Fibroblast of upper back skin (primary cell): ENCODE measurements at regions not wholly inside any gene's neighbourhood (a gene's known extent, or its start where the extent isn't known, plus 50 kb on each side); places are given as distances from the start of the nearest gene placed in this dataset.

Source experiments
- DNase-seq: peaks from one replicate; pipeline ENCODE4 v3.0.0-alpha.2; 2013

DNA sequence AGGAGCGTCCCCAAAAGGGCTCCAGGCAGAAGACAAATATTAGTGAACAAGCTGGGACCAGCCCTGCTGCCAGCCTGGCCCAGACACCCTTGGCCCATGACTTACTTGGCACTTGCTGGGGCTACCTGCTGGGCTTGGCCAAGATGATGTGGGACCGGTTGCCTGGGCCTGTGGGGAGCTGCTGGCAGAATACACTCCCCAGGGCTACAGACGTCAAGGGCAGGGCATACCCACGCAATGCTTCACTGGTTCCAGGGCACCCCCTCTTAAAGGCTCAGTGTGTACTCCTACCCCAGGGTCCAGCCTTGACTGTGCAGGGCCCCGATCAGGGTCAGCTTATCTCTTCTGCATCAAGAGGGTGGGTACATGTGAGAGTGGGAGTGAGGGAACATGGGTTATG, 106.5 kb upstream of the SLC2A1 start:
- DNase-seq = no peak

DNA sequence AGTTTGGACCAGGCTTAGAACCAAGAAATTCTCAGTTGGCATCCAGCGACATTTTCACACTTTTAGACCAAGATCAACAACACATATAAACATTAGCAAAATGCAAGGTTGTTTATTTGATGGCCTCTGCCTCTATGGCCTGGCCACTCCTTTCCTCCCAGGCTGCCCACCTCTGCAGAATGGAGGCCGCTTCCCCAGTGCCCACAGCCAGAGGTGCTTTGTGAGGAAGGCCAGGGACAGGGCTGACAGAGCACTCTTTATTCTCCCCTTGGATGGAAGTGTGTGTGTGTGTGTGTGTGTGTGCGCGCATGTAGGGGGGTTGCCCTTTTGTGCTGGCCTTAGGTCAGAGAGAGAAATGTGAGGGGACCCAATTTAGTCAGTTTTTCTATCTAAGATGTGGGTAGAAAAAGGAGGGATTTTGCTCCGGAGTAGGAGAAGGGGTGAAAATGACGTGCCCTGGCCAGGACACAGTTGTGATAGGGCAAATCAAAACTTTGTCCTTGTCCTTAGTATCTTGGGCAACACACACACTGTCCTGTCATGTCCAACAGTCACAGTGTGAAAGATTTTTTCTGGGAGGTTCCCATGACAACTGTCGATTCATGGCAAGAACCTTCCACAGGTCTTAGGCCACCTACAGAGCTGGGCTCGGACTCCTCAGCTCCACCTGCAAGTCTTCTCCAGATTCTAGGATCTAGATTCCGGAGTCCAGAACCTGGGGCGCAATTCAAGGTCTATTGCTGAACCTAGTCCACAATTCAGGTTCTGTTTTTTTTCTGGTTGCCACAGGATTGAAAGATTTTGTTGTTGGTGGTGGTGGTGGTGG, 104.9 kb upstream of the SLC2A1 start:
- DNase-seq = no peak

DNA sequence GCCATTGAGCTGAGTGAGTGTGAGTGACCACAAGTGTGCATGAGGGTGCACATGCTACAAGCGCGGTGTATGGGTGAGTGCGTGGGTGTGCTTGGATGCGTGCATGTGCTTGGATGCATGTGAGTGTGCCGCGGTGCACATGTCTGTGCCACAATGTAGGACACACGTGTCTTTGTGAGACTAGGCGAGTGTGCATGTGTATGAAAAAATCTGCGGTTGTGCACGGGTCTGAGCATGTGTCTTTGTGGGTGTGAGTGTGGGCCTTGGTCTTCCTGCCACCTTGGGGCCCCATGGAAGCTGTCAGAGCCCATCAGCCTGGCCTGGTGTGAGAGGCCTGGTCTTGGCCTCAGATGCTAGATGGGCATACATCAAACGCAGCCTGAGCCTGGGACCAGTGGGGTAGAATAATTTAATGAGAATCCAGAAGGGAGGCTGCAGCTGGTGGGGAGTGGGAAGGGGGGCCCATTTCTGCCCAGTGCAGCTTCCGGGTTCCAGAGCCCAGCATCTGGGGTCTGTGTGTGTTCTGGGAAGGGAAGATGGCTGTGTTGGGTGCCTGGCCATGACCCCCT, 103.9 kb upstream of the SLC2A1 start:
- no peak for DNase-seq

DNA sequence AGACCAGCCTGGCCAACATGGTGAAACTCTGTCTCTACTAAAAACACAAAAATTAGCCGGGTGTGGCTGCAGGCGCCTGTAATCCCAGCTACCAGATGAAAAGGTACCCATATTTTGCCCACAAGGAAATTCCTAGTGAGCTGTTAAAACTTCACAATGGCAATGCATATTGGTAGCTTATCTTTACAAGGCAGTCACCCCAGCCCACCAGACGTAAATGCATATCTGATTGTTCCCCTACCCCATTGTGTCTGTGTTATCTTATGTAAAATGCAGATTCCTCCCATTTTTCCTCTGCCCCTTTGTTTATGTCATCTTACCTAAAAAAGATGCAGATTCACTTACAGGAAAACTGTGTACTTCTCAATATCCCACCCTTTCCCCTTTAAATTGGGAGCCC, 103.1 kb upstream of the SLC2A1 start:
- no peak for DNase-seq

DNA sequence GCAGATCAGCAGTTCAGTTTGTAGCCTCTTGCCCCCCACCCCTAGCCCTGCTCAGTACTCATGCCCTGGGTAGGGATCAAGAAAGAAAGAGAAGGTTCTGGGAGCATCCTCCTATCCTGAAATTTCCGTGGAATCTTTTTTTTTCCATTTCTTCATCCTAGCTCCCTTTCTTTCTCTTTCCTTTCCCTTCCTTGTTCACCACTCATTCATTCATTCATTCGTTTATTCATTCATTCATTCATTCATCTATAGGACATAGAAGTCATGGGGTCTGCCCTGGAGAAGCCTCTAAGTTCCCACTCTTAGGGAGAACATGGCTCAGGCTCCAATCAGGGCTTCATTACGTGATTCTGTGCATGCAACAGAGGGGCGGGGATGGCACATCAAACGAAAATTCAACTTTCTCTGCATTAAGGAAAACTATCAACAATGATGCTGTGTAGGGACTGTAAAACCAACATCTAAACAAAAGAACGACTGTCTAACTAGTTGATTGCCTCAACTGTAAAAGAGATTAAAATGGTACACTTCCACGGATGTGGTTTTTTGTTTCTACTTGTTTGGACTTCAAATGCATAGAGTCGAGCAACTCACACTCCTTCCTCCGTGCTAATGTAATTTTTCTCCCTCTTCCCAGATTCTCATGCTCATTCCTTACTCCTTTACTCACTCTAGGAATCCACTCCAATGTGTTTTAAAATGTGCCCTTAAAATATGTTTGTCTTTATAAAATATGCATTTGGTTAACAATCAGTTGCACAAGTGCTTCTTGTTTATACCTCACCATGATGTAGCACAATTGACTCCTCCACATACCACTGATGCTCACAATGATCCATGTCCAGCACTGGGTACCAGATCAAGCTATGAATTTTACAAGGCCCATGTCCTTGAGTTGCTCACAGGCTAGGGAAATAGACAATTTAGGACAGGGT, 101.2 kb upstream of the SLC2A1 start:
- DNase-seq = peak; percentile 45

DNA sequence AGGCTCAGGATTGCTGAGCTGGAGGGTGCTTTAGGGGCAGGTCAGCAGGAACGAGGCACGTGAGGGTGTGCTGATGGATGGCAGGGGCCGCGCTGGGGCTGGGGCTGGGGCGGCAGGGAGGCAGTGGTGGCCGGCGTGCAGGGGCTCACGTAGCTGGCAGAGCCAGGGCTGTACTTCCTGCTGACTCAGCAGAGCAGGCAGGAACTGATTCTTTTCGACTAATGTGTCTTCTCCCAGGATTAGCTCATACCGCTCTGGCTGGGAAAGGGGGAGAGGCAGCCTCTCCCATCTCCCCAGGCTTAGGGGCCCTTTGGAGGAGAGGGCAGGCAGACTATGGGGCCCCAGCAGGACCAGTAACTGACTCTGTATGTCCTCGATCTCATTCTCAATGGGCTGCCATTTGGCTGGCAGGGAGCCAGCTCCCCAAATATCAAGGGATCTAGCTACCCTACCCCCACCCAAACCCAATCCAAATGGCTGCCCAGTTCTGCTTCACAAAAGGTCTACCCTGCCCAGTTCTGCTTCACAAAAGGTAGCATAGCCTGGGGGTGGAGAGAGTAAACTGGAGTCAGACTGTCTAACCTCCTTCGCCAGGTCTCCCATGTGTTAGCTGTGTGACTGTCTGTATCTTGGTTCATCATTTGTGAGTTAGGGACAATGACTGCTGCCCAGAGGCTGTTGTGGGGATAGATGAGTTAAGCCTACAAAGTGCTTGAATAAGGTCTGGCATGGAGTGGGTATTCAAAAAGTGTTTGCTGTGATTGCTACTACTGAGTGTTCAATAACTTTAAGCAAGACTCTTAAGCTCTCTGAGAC, 100.1 kb upstream of the SLC2A1 start:
- DNase-seq = peak; percentile 89

DNA sequence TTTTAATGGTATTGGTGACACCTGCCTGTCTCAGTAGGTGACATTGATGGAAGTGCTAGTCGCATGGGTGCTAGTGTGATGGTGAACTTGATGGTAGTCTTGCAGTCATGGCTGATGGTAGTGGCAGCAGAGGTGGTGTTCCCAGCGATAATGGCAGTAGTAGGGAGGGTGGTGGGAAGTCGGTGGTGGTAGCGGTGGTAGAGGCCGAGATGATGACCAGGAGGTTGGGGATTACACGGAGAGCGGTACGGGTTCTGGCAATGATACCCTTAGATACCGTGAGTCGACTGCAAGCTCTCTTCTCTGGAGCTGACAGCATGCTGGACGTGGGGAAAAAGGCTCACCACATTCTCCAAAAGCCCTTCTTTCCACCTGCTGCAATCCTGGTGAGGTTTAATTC, 99.4 kb upstream of the SLC2A1 start:
- DNase-seq = no peak

DNA sequence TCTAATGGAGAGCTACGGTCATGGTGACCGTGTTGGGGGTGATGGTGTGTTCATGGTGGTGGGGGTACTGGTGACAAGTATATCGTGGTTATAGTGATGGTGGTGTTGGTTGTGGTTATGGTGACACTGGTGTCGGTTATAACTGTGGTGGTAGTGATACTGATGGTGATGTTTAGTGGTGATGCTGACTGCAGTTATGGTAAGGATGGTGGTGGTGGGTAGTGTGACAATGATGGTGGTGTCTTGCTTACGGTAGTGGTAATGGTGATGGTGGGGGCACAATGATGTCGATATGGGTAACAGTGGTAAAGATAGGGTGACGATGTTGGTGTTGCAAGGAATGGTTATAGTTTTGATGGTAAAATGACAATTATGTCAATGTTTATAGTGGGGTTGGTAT, 98.9 kb upstream of the SLC2A1 start:
- no peak for DNase-seq

DNA sequence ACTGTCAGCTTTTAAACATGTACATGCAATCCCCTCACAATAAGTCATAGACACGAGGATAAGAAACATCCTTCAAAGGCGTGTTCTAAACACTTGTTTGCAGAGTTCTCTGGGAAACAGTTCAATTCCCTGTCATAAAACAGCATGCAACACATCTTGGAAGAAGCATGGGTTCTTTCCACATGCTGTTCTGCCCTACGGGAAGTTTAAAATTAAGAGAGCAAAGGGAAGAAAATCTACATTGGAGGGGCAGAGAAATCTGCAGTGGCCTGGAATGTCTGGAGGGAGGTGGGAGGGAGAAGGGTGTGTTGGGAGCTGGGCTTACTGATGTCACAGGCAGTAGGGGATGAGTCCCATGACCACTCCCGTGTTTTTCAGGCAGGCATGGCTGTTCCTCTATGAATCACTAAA, 98.3 kb upstream of the SLC2A1 start:
- peak; percentile 55 for DNase-seq

DNA sequence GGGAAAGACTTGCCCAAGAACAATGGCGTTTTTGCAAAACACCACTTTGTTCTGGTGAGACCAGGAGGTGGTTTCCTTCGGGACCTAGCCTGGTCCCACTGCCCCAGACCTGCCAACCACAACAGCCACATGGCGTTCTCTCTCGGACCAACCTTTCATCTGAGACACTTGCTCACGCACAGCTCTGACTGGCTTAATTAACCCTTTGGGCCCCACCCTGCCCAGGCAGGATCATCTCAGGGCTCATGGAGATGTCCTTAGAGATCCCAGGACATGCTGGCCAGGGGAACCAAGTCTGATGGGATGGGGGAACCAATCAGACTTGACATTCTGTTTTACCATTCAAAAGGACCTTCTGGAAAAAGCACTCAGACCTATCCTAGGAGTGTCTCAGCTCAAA, 97.8 kb upstream of the SLC2A1 start:
- DNase-seq = no peak

DNA sequence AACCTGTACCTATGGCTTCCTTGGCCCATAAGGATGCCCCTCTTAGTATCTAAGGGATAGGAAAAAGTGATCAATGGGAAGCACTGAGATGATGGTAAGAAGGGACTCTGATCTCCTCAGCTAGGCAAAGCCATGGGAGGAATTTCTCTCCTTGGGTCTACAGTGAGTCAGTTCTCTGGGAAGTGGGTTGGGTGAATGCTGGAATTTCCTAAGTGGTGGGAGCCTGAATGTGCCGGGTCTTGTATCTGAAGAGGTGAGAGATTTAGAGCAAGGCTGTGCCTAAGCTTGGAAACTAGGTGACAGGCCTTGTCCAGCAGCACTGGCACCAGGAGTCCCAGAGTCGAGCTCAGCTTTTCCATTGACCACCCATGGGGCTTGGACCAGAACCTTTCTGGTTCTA, 96.3 kb upstream of the SLC2A1 start:
- DNase-seq = peak; percentile 68

DNA sequence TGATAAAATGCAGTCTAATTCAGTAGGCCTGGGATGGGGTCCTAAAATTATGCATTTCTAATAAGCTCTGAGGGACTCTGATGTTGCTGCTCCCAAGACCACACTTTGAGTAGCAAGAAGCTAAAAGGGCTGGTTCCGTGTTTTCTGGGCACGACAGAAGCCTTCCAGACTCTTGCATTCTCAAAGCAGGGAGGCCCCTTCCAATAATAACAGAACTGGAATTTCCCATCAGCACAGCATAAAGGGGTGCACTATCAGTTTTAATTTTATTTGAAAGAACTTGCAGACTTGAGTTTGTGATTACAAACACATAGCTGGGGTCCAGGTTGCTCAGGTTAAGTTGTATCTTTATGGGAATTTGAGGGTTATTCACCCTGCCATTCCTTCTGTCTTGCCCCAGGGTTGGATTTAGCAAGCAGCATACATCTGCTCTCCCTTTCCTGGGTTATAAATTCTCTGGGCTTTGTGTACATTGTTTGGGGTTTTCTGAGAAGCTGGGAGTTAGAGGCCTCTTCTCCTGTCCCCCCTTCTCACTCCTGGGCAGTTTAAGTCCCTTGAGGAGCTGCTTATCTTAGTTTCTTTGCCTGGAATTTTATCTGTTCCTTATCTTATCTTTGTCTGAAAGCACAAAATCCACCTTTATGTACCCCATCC, 94.2 kb upstream of the SLC2A1 start:
- no peak for DNase-seq

DNA sequence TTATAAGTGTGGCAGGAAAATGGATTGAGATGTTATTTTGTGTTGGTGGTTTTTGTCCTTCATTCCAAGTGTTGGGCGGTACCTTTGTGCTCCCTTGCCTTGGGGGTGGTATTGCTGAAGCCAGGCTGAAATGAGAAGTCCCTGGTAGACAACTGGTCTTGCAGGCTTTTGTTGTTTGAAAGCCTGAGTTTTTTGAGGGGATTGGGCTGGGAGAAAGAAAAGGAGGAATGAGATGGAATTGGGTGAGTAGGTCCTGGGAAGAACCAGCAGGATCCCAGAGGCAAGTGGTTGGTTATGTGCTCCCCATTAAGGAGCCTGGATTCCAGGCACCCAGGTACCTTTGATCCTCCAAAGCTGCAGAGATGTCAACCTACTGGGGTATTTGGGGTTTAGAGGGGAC, 93.7 kb upstream of the SLC2A1 start:
- DNase-seq = no peak

DNA sequence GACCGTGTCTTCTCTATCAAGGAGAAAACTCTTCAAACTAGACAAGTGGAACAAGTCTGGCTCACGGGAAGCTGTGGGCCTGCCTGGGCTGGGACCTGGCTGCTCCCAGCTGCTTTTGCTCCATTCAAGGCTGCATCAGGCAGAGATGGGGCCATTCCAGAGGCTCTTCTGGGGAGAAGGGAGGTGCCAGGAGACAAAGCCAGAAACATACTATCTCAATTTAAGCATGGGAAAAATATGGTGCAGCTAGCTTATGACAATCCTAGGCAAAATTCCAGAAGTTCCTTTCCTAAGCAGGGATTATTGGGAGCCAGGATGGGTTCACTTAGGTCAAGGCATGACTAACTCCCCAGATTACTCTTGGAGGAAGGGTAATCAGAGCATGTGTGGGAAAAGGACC, 90.8 kb upstream of the SLC2A1 start:
- peak; percentile 76 for DNase-seq

DNA sequence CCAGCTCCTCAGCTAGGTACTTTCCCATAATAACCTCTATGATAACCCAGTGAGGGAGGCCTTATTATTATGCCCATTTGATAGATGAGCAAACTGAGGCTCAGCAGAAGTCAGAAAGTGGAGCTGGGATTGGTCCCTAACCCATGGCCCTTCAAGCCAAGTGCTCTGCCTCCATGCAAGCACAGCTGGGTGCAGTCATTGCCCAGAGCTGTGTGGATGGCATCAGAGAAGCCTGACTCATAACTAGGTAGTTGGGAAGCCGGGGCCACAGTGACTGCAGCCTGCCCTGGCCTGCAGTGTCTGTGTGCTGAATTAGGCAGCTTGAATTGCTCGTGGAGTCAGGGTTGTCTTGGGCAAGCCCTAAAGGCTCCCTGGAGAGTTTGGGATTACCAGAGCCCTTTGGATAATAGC, 89.9 kb upstream of the SLC2A1 start:
- no peak for DNase-seq

DNA sequence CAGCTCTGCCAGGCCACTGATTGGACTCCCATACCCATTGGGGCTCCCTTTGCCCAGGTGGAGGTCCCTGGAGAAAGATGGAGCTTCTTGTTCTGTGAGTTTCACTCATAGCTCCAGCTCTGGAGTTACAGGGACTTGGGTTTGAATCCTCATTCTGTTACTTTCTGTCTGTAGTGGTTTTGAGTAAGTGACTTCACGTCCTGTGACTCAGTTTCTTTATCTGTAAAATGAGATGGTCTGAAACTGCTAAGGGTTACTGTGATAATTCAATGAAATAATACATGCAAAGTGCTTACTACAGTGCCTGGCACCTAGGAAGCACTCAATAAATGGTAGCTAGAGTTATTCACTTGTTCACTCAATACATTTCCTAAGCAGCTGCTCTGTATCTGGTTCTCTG, 88.5 kb upstream of the SLC2A1 start:
- no peak for DNase-seq

DNA sequence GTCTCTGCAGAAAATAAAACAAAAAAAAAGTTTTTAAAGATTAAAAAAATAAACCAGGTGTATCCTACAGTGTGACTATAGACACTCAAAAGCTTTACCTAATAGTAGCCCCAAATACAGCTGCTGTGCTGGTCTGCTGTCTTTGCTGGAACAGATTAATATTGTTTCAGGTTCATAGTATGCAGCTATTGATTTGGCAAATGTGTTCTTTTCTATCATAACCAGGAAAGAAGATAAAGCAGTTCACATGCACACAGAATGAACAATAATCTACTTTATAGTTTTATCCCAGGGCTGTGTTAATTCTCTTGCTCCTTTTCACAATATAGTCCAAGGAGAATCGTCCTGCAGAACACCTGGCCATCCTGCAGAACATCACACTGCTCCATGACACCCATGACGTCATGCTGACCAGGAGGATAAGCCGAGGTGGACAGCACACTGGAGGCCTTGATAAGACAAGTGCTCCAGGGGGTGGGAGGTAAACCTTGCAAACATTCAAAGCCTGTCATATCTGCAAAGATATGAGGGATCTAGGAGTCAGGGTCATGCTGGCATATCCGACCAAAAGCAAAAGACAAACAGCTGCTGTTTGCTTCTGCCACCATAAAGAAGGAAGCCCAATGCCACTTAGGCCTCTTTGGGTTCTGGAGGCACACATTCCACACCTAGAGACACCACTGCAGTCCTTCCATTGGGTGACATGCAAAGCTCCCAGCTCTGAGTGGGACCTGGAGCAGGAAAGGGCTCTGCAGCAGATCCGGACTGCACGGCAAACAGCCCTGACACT, 86.1 kb upstream of the SLC2A1 start:
- no peak for DNase-seq

DNA sequence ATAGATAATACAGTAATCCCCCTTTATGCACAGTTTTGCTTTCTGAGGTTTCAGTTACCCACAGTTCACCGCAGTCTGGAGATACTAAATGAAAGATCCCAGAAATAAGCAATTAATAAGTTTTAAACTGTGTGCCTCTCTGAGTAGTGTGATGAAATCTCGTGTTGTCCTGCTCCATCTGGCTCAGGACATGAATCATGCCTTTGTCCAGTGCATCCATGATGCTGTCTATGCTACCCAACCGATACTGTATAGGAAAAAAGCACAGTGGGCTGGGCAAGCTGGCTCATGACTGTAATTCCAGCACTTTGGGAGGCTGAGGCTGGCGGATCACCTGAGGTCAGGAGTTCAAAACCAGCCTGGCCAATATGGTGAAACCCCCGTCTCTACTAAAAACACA, 85.0 kb upstream of the SLC2A1 start:
- no peak for DNase-seq

DNA sequence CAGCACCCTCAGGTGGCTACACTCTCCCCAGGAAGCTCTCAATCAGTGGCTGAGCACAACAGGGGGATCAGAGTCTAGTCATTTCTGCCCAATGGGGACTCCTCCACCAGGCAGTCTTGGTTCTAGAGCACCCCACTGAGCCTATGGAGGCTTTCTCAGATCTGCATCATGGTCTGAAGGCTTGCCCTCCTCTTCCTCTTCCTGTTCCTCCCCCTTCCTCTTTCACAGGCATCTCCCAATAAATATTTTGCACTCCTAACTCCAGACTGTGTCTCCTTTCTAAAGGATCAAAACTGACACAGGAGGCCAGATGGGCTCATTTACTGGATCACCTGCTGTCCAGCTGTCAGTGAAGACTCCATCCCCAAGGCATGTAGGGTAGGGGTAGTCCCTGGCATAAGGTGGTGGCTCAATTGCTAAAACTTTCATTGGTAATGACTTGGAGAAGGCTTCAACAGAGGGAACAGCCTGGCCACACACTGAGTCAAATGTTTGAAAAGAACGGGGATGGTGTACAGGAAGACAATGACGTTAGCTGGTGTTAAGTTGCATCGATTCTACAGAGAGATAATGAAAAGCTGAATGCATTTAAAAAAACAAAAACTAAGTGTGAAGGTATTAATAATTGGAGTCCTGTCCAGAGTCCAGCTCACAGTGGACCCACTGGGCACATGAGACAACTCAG, 84.2 kb upstream of the SLC2A1 start:
- DNase-seq = no peak

DNA sequence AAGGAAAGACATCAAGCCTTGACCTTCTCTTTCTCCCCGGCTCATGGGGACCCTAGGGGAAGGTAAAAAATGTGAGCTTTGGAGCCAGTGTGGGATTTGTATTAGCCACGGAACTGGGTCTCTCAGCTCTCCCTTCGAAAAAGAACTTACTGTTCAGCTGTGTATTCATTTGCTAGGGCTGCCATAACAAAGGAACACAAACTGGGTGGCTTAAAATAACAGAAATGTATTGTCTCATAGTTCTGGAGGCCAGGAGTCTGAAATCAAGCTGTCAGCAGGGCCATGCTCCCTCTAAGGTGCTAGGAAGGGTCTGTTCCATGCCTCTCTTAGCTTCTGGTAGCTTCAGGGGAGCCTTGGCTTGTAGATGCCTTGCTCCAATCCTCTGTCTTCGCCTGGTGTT, 83.5 kb upstream of the SLC2A1 start:
- DNase-seq = no peak

DNA sequence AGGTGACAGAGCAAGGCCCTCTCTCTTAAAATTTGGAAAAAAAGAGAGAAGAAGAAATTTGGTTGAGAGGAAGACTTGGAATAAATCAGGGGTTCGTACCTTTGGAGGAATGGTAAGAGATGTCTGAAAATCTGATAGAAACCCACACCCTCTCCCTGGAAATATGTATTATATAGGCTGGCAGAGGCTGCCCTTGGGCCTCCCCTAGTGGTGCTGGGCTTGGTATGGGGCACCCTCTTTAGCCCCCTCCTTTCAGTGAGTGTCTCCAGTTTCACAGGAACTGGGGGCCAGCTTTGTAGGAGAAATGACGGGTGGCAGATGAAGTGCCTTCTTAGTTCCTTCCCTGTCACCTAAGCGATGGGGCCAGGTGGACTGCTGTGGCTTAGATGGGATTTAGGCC, 82.9 kb upstream of the SLC2A1 start:
- DNase-seq = no peak
